A549 (cell line): ENCODE measurements at regions not wholly inside any gene's neighbourhood (a gene's known extent, or its start where the extent isn't known, plus 50 kb on each side); places are given as distances from the start of the nearest gene placed in this dataset.

ENCODE experiments used
- CBX2 ChIP-seq: fragments of 200-600 bp; sonication (generic); IDR thresholded peaks from 2 replicates; pipeline ENCODE4 v1.6.1; 2016; ENCODE audit warnings: low read depth, mild to moderate bottlenecking, borderline replicate concordance
- CEBPB ChIP-seq, 2 experiments: fragments of >200 bp in 1 of 2; sonication (Bioruptor Twin) in 1 of 2; formaldehyde crosslinking in 1 of 2; IDR thresholded peaks; 2 replicates each; pipeline ENCODE4 v1.6.1; 2012 to 2016
- CHD4 ChIP-seq: fragments of 200-600 bp; sonication (generic); IDR thresholded peaks from 2 replicates; pipeline ENCODE4 v1.6.1; 2016; ENCODE audit warnings: antibody characterized with exemption, mild to moderate bottlenecking, borderline replicate concordance
- CTCF ChIP-seq: fragments of >200 bp; sonication (Bioruptor Twin); formaldehyde crosslinking; IDR thresholded peaks from 3 replicates; pipeline ENCODE4 v1.5.1; 2016
- ELK1 ChIP-seq: fragments of 150-350 bp; IDR thresholded peaks from 2 replicates; pipeline ENCODE4 v1.6.1; 2014; ENCODE audit warnings: low read depth, mild to moderate bottlenecking, low read length
- EP300 ChIP-seq, 2 experiments: fragments of >200 bp; sonication (Bioruptor Twin); formaldehyde crosslinking; IDR thresholded peaks; 2 replicates in 1 of 2; 3 replicates in 1 of 2; pipeline ENCODE4 v1.6.1; 2016 to 2017
- ESRRA ChIP-seq: fragments of 150-350 bp; IDR thresholded peaks from 2 replicates; pipeline ENCODE4 v1.6.1; 2014; ENCODE audit warnings: mild to moderate bottlenecking, low read length, borderline replicate concordance
- FOSL2 ChIP-seq, 2 experiments: fragments of 450-650 bp in 1 of 2; fragments of >200 bp in 1 of 2; sonication (Bioruptor Twin) in 1 of 2; formaldehyde crosslinking; IDR thresholded peaks; 2 replicates each; pipeline versions ENCODE4 v1.5.0 to v1.6.1; 2016 to 2020; ENCODE audit warnings: mild to moderate bottlenecking in 1 of 2, moderate library complexity in 1 of 2
- FOXS1 ChIP-seq: fragments of 250-450 bp; sonication (Bioruptor Pico); IDR thresholded peaks from 2 replicates; pipeline ENCODE4 v1.5.0; 2020; ENCODE audit warnings: mild to moderate bottlenecking, moderate library complexity
- MYC ChIP-seq: IDR thresholded peaks from 2 replicates; pipeline ENCODE4 v1.6.1; 2012; ENCODE audit warnings: mild to moderate bottlenecking, inconsistent platforms, low read length, improper control_type of control experiment, borderline replicate concordance
- POLR2A ChIP-seq: IDR thresholded peaks from 2 replicates; pipeline ENCODE4 v1.6.1; 2012; ENCODE audit warnings: mild to moderate bottlenecking, low read length
- RAD21 ChIP-seq, 2 experiments: fragments of >200 bp in 1 of 2; sonication (Bioruptor Twin) in 1 of 2; formaldehyde crosslinking in 1 of 2; IDR thresholded peaks in 1 of 2; conservative IDR thresholded peaks in 1 of 2; 2 replicates in 1 of 2; 3 replicates in 1 of 2; pipeline ENCODE4 v1.6.1; 2012 to 2018; ENCODE audit warnings: inconsistent platforms in 1 of 2
- REST ChIP-seq: fragments of 200-600 bp; sonication (generic); IDR thresholded peaks from 2 replicates; pipeline ENCODE4 v1.6.1; 2016; ENCODE audit warnings: antibody characterized with exemption, mild to moderate bottlenecking, moderate library complexity

- TF ChIP-seq CTCF (no peak), FOSL2 (IDR thresholded peaks at IDR 0.05) (no peak), FOSL2 (CRISPR knock-in tag; IDR thresholded peaks at IDR 0.05) (no peak), REST (no peak), RAD21 (conservative IDR thresholded peaks at IDR 0.05 in 1 of 2, IDR thresholded peaks at IDR 0.05 in 1 of 2) (no peak), CBX2 (no peak), POLR2A (no peak), FOXS1 (CRISPR knock-in tag) (no peak), EP300 (IDR thresholded peaks at IDR 0.05) (no peak), ESRRA (no peak), CEBPB (IDR thresholded peaks at IDR 0.05) (no peak), CHD4 (no peak), MYC (no peak), ELK1 (no peak)
Measured at GRCh38 chr6:51398064-51398705, 579.5 kb downstream of the TFAP2B start.
